RWPE2 (cell line): ENCODE measurements at regions not wholly inside any gene's neighbourhood (a gene's known extent, or its start where the extent isn't known, plus 50 kb on each side); places are given as distances from the start of the nearest gene placed in this dataset.

ENCODE experiments used
- ATAC-seq: fragments of 200-7000 bp; cut with Tn5 transposase; 3 replicates; pipeline ENCODE4 v1.9.1; 2021; ENCODE audit warnings: low read depth
- DNase-seq: peaks from one replicate; pipeline ENCODE4 v3.0.0-alpha.2; 2020; ENCODE audit warnings: low spot score
- H3K27ac ChIP-seq: fragments of 450-650 bp; 2 replicates; pipeline ENCODE4 v1.5.1; 2017; ENCODE audit warnings: mild to moderate bottlenecking; ENCODE audit not compliant: poor library complexity, severe bottlenecking
- H3K27me3 ChIP-seq: fragments of 250-450 bp; sonication (Bioruptor Pico); 2 replicates; pipeline ENCODE4 v1.5.1; 2021; ENCODE audit warnings: mild to moderate bottlenecking, moderate library complexity; ENCODE audit not compliant: insufficient read depth, poor library complexity, severe bottlenecking
- H3K36me3 ChIP-seq: fragments of 250-450 bp; sonication (Bioruptor Pico); 2 replicates; pipeline ENCODE4 v1.5.1; 2020; ENCODE audit warnings: low read depth, mild to moderate bottlenecking, moderate library complexity
- H3K4me1 ChIP-seq: fragments of 250-450 bp; sonication (Bioruptor Pico); 2 replicates; pipeline ENCODE4 v1.5.1; 2021; ENCODE audit warnings: mild to moderate bottlenecking, moderate library complexity; ENCODE audit not compliant: insufficient read depth, poor library complexity, severe bottlenecking
- H3K4me3 ChIP-seq: fragments of 250-450 bp; sonication (Bioruptor Pico); 2 replicates; pipeline ENCODE4 v1.5.1; 2021; ENCODE audit warnings: mild to moderate bottlenecking, moderate library complexity; ENCODE audit not compliant: severe bottlenecking
- H3K9me3 ChIP-seq: fragments of 250-450 bp; sonication (Bioruptor Pico); 2 replicates; pipeline ENCODE4 v1.5.1; 2021; ENCODE audit warnings: mild to moderate bottlenecking, moderate library complexity; ENCODE audit not compliant: severe bottlenecking
- CTCF ChIP-seq: fragments of 450-650 bp; IDR thresholded peaks from one replicate; pipeline ENCODE4 v1.5.1; 2017; ENCODE audit warnings: mild to moderate bottlenecking, moderate library complexity; ENCODE audit not compliant: poor library complexity, severe bottlenecking

DNA sequence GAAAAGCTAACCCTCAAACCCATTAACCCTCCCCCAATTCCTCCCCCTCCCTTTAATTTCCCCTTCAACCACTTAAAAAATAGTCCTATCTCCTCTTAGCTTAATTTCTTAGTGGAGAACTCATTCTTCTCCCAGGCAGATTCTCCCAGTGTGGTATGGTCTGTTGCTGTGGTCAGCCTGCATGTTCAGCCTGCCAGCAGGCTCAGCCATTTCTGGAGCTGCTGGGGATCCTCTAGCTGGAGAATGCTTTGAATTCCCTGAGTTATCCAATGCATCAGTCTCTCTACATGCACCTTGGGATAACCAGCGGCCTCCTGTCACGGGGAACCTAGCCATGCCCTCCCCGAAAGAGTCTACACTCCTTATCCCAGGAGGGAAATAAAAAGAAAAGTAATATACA, 375.4 kb upstream of the RSPO3 start:
- H3K27ac ChIP-seq, result no peak overlapping the region
- H3K4me3 ChIP-seq, result no peak overlapping the region
- no peak for ATAC-seq
- H3K27me3 ChIP-seq, result no peaks in the 10 kb centered on the region
- no peak for TF ChIP-seq CTCF
- no peaks in the 10 kb centered on the region for H3K4me1 ChIP-seq
- no peaks in the 10 kb centered on the region for H3K9me3 ChIP-seq
- H3K36me3 ChIP-seq, result no peaks in the 10 kb centered on the region
- DNase-seq, result no peak

DNA sequence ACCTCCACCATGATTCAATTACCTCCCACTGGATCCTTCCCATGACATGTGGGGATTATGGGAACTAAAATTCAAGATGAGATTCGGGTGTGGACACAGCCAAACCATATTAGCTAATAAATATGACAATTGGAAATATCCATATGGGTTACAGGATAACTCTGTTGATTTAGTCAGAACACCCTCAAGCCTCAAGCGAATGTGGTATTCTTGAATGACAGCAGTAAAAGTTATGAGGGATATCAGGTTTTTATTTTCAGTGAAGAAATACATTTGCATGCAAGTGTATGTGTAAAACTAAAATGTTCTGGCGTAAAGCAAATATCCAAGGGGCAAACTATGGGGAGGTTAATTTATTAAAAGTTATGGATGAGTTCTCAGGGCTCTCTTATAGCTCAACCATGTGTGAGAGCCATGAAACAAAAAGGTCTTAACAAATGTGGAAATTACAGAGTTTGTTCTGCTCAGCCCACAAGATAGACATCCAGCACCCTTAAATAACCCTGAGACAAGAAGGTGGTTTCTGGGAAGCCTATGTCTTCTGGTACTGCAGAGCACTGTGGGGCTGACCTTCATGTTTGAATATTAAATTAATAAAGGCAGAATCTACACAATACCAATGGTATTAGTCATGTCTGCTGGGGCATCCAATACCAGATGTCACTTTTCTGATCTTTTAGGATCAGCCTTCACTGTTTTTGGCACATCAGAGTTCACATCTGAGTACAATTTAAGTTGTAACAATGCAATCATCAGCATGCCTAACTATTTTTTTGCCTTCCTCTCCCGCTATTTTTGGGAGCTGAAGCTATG, 370.5 kb upstream of the RSPO3 start:
- Histone ChIP-seq H3K9me3 (no peaks in the 10 kb centered on the region), H3K4me3 (no peak overlapping the region), H3K36me3 (no peaks in the 10 kb centered on the region), H3K27ac (no peak overlapping the region), H3K27me3 (no peaks in the 10 kb centered on the region), H3K4me1 (no peaks in the 10 kb centered on the region)
- ATAC-seq (no peak), DNase-seq (no peak)
- no peak for TF ChIP-seq CTCF

GRCh38 chr6:126753606-126754005, 364.9 kb upstream of the RSPO3 start:
- Histone ChIP-seq H3K36me3 (no peaks in the 10 kb centered on the region), H3K4me1 (no peaks in the 10 kb centered on the region), H3K4me3 (no peak overlapping the region), H3K27ac (no peak overlapping the region), H3K27me3 (no peaks in the 10 kb centered on the region), H3K9me3 (no peaks in the 10 kb centered on the region)
- TF ChIP-seq CTCF, result no peak
- ATAC-seq, result no peak
- DNase-seq, result no peak

DNA sequence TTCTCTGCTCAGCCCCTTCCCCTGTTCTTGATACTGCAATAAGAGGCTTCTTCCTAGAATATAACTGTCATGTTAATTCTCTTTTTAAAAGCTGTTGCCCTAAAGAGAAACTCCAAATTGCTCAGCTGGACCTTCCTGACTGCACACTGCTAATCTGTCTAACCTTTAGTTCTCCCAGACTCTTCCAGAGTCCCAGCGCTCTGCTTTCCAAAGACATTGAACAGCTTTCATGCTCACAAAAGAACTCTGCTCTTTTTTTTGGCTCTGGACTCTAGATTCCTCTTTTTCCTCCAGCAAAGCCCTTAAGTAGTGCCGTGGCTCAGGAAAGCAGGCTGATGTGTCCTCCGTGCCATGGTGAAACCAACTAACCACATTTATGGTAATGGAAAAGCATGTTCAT, 356.6 kb upstream of the RSPO3 start:
- ATAC-seq (no peak), DNase-seq (no peak)
- no peak for TF ChIP-seq CTCF
- Histone ChIP-seq H3K4me3 (no peak overlapping the region), H3K9me3 (no peaks in the 10 kb centered on the region), H3K36me3 (no peaks in the 10 kb centered on the region), H3K27ac (no peak overlapping the region), H3K4me1 (no peaks in the 10 kb centered on the region), H3K27me3 (peaks cover 7% of the 10 kb centered on the region)

DNA sequence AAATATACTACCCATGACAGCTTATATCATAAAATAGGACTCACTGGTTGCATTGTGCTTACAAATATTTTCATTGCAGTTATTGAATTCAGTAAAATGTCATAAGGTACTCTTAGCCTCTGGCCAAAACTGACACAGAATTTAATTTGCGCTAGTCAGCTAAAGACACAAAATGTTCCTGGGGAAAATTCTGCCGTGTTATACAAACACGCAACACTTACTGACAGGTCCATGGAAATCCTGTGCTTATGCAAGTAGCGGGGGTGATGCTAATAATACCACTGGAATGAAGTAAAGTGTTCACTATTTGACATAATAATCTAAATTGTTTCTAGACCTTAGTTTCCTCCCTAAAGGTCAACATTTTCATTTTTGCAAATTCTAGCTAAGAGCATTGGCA, 354.4 kb upstream of the RSPO3 start:
- H3K9me3 ChIP-seq, result no peaks in the 10 kb centered on the region
- peaks cover 11% of the 10 kb centered on the region for H3K27me3 ChIP-seq
- no peak for ATAC-seq
- H3K4me1 ChIP-seq, result no peaks in the 10 kb centered on the region
- no peaks in the 10 kb centered on the region for H3K36me3 ChIP-seq
- DNase-seq, result no peak
- no peak overlapping the region for H3K4me3 ChIP-seq
- H3K27ac ChIP-seq, result no peak overlapping the region
- TF ChIP-seq CTCF, result no peak
